H9 (cell line): ENCODE measurements at regions not wholly inside any gene's neighbourhood (a gene's known extent, or its start where the extent isn't known, plus 50 kb on each side); places are given as distances from the start of the nearest gene placed in this dataset.

ENCODE experiments used
- DNase-seq: peaks from one replicate; pipeline ENCODE4 v3.0.0-alpha.2; 2017
- H2AFZ ChIP-seq: one replicate; pipeline ENCODE4 v1.6.1; 2013; ENCODE audit warnings: mild to moderate bottlenecking, low read length, control low read depth, moderate library complexity
- H2AK5ac ChIP-seq: 2 replicates; pipeline ENCODE4 v1.6.1; 2013; ENCODE audit warnings: low read length, control low read depth, mixed read lengths; ENCODE audit not compliant: insufficient read length
- H2BK120ac ChIP-seq: one replicate; pipeline ENCODE4 v1.6.1; 2013; ENCODE audit warnings: low read depth, mild to moderate bottlenecking, low read length, control low read depth, inconsistent platforms; ENCODE audit not compliant: poor library complexity, severe bottlenecking
- H2BK12ac ChIP-seq: 2 replicates; pipeline ENCODE4 v1.6.1; 2013; ENCODE audit warnings: low read length, control low read depth, mixed read lengths, low read depth; ENCODE audit not compliant: insufficient read length
- H2BK15ac ChIP-seq: 2 replicates; pipeline ENCODE4 v1.6.1; 2013; ENCODE audit warnings: low read depth, low read length, control low read depth
- H2BK20ac ChIP-seq: one replicate; pipeline ENCODE4 v1.6.1; 2013; ENCODE audit warnings: low read depth, mild to moderate bottlenecking, low read length, control low read depth, inconsistent platforms; ENCODE audit not compliant: poor library complexity, severe bottlenecking
- H2BK5ac ChIP-seq: 2 replicates; pipeline ENCODE4 v1.6.1; 2013; ENCODE audit warnings: low read length, control low read depth, mixed read lengths; ENCODE audit not compliant: insufficient read length
- H3K14ac ChIP-seq: 2 replicates; pipeline ENCODE4 v1.6.1; 2013; ENCODE audit warnings: low read length, control low read depth; ENCODE audit not compliant: insufficient read depth
- H3K18ac ChIP-seq: 2 replicates; pipeline ENCODE4 v1.6.1; 2013; ENCODE audit warnings: low read depth, mild to moderate bottlenecking, mixed read lengths, low read length, control low read depth; ENCODE audit not compliant: insufficient read length
- H3K23ac ChIP-seq: 2 replicates; pipeline ENCODE4 v1.6.1; 2013; ENCODE audit warnings: low read length, control low read depth, mixed read lengths, low read depth; ENCODE audit not compliant: insufficient read length
- H3K23me2 ChIP-seq: 2 replicates; pipeline ENCODE4 v1.6.1; 2013; ENCODE audit warnings: low read depth, mild to moderate bottlenecking, mixed read lengths, low read length, control low read depth; ENCODE audit not compliant: insufficient read length, poor library complexity, severe bottlenecking
- H3K27ac ChIP-seq: 2 replicates; pipeline ENCODE4 v1.5.1; 2013; ENCODE audit warnings: low read length, control low read depth, mixed read lengths, low read depth; ENCODE audit not compliant: insufficient read length
- H3K27me3 ChIP-seq: 2 replicates; pipeline ENCODE4 v1.6.1; 2013; ENCODE audit warnings: low read length, control low read depth, inconsistent platforms; ENCODE audit not compliant: insufficient read depth
- H3K4ac ChIP-seq: 2 replicates; pipeline ENCODE4 v1.6.1; 2013; ENCODE audit warnings: low read depth, mild to moderate bottlenecking, control low read depth, inconsistent platforms, low read length, moderate library complexity
- H3K4me1 ChIP-seq: 2 replicates; pipeline ENCODE4 v1.6.1; 2013; ENCODE audit warnings: low read length, control low read depth, inconsistent platforms; ENCODE audit not compliant: insufficient read depth
- H3K4me2 ChIP-seq: 2 replicates; pipeline ENCODE4 v1.6.1; 2013; ENCODE audit warnings: low read length, control low read depth, mixed read lengths; ENCODE audit not compliant: insufficient read length, insufficient read depth
- H3K56ac ChIP-seq: 2 replicates; pipeline ENCODE4 v1.6.1; 2013; ENCODE audit warnings: low read depth, mild to moderate bottlenecking, mixed read lengths, low read length, control low read depth; ENCODE audit not compliant: insufficient read length
- H3K79me1 ChIP-seq: 2 replicates; pipeline ENCODE4 v1.6.1; 2013; ENCODE audit warnings: low read depth, mild to moderate bottlenecking, moderate library complexity, low read length, control low read depth, inconsistent platforms; ENCODE audit not compliant: insufficient read depth, poor library complexity, severe bottlenecking
- H3K79me2 ChIP-seq: 2 replicates; pipeline ENCODE4 v1.6.1; 2013; ENCODE audit warnings: low read length, control low read depth, inconsistent platforms; ENCODE audit not compliant: insufficient read depth
- H3K9ac ChIP-seq: 2 replicates; pipeline ENCODE4 v1.6.1; 2013; ENCODE audit warnings: low read length, control low read depth, mixed read lengths; ENCODE audit not compliant: insufficient read length; ENCODE audit errors: extremely low read depth
- H3K9me3 ChIP-seq: one replicate; pipeline ENCODE4 v1.6.1; 2013; ENCODE audit warnings: low read depth, low read length, inconsistent platforms; ENCODE audit not compliant: control insufficient read depth
- H3T11ph ChIP-seq: one replicate; pipeline ENCODE4 v1.6.1; 2013; ENCODE audit warnings: mild to moderate bottlenecking, low read length, control low read depth, inconsistent platforms
- H4K20me1 ChIP-seq: one replicate; pipeline ENCODE4 v1.6.1; 2013; ENCODE audit not compliant: control insufficient read depth, insufficient read length, insufficient read depth
- H4K5ac ChIP-seq: 2 replicates; pipeline ENCODE4 v1.6.1; 2013; ENCODE audit warnings: low read depth, mild to moderate bottlenecking, mixed read lengths, low read length, control low read depth; ENCODE audit not compliant: insufficient read length
- H4K8ac ChIP-seq: replicated peaks from 2 replicates; pipeline ENCODE4 v1.6.1; 2013; ENCODE audit warnings: low read length, control low read depth, mixed read lengths, low read depth; ENCODE audit not compliant: insufficient read length
- H4K91ac ChIP-seq: 2 replicates; pipeline ENCODE4 v1.6.1; 2013; ENCODE audit warnings: low read depth, mild to moderate bottlenecking, moderate library complexity, mixed read lengths, low read length, control low read depth; ENCODE audit not compliant: insufficient read length
- H3K27ac Mint-ChIP-seq, 3 experiments: 2 replicates in 2 of 3; 3 replicates in 1 of 3; pipeline ENCODE4 v1.8.0; 2020 to 2021; ENCODE audit warnings: mixed read lengths in 3 of 3, mild to moderate bottlenecking in 1 of 3, moderate library complexity in 1 of 3
- H3K27me3 Mint-ChIP-seq: 2 replicates; pipeline ENCODE4 v1.8.0; 2021; ENCODE audit warnings: low read depth, mild to moderate bottlenecking, moderate library complexity, mixed read lengths
- H3K36me3 Mint-ChIP-seq, 3 experiments: 2 replicates in 2 of 3; 3 replicates in 1 of 3; pipeline ENCODE4 v1.8.0; 2020 to 2021; ENCODE audit warnings: low read depth in 3 of 3, mixed read lengths in 3 of 3; ENCODE audit not compliant: insufficient read depth in 1 of 3
- H3K4me1 Mint-ChIP-seq, 2 experiments: 2 replicates each; pipeline ENCODE4 v1.8.0; 2020; ENCODE audit warnings: mixed read lengths in 2 of 2
- H3K4me3 Mint-ChIP-seq, 2 experiments: 2 replicates in 1 of 2; 3 replicates in 1 of 2; pipeline ENCODE4 v1.8.0; 2020 to 2021; ENCODE audit warnings: mild to moderate bottlenecking in 2 of 2, mixed read lengths in 2 of 2, moderate library complexity in 1 of 2
- H3K9me3 Mint-ChIP-seq, 2 experiments: 2 replicates in 1 of 2; 3 replicates in 1 of 2; pipeline ENCODE4 v1.8.0; 2020; ENCODE audit warnings: mild to moderate bottlenecking in 2 of 2, mixed read lengths in 2 of 2, moderate library complexity in 1 of 2
- WGBS: extraction: QIAGEN DNeasy Blood & Tissue Kit; methylation state at CpG from one replicate; pipeline ENCODE4 v1.1.7; 2013; ENCODE audit warnings: missing lambda C conversion rate, low lambda C conversion rate, mixed read lengths; ENCODE audit not compliant: insufficient read length; ENCODE audit errors: extremely low coverage; 5-methylcytosine and 5-hydroxymethylcytosine counted together
- TF ChIP-seq, protein P1 (sequence below): fragments of 200-600 bp; sonication (generic); conservative IDR thresholded peaks from 3 replicates; pipeline ENCODE4 v1.8.0; 2021; ENCODE audit warnings: antibody characterized with exemption, mild to moderate bottlenecking

DNA sequence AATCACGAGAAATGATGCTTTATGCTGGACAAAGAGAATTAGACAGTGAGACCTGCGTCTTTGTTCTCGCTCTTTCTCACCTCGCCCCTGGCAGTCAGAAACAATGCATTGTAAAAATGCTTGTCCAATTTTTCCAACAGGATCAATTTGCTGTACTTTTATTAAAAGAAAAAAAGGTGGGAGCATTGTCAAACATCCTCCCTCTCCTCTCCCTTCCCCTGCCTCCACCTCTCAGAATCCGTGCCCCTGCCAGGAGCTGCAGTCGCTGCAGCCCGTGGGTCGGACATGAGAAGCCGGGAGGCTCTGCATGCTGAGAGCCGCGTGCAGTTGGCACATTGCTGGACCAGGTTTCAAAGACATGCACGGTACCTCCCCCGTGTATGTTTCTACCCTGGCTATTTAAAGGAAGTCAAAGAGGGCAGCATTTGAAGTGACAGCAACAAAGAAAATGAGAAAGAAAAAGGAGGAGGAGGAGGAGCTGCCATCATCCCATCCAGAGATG is 161.0 kb upstream of the KAZN start:
- Mint-ChIP-seq H3K4me1 (0 out of 4 replicates have a peak, but pooled peaks cover 0 to 2% of the 10 kb centered on the region in 2 experiments), H3K9me3 (no peaks in the 10 kb centered on the region; a peak in 1 of 5 replicates), H3K27me3 (peaks cover 9% of the 10 kb centered on the region), H3K4me3 (no peak overlapping the region), H3K36me3 (no peaks in the 10 kb centered on the region), H3K27ac (no peak overlapping the region)
- Histone ChIP-seq H2BK5ac (no peak overlapping the region), H3K79me2 (no peaks in the 10 kb centered on the region), H2AK5ac (no peak overlapping the region), H2BK120ac (no peak overlapping the region), H3K18ac (no peak overlapping the region), H3K14ac (no peak overlapping the region), H2BK12ac (no peak overlapping the region), H2BK15ac (no peak overlapping the region), H4K5ac (no peak overlapping the region), H4K8ac (no peak overlapping the region), H3K56ac (no peak overlapping the region), H3K23me2 (no peaks in the 10 kb centered on the region), H3K9ac (no peak overlapping the region), H3K27ac (no peak overlapping the region), H3K9me3 (no peaks in the 10 kb centered on the region), H3T11ph (no peak overlapping the region), H4K91ac (no peak overlapping the region), H4K20me1 (no peaks in the 10 kb centered on the region), H3K4me2 (no peak overlapping the region), H3K23ac (no peak overlapping the region), H2AFZ (no peak overlapping the region), H3K27me3 (no peaks in the 10 kb centered on the region), H2BK20ac (no peak overlapping the region), H3K4ac (no peak overlapping the region), H3K4me1 (no peaks in the 10 kb centered on the region), H3K79me1 (no peaks in the 10 kb centered on the region)
- TF ChIP-seq, protein P1, sequence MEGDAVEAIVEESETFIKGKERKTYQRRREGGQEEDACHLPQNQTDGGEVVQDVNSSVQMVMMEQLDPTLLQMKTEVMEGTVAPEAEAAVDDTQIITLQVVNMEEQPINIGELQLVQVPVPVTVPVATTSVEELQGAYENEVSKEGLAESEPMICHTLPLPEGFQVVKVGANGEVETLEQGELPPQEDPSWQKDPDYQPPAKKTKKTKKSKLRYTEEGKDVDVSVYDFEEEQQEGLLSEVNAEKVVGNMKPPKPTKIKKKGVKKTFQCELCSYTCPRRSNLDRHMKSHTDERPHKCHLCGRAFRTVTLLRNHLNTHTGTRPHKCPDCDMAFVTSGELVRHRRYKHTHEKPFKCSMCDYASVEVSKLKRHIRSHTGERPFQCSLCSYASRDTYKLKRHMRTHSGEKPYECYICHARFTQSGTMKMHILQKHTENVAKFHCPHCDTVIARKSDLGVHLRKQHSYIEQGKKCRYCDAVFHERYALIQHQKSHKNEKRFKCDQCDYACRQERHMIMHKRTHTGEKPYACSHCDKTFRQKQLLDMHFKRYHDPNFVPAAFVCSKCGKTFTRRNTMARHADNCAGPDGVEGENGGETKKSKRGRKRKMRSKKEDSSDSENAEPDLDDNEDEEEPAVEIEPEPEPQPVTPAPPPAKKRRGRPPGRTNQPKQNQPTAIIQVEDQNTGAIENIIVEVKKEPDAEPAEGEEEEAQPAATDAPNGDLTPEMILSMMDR, result no peak
- no CpG with 5 or more reads among the region's 13 CpGs for WGBS
- DNase-seq, result no peak
